ENCODE measurements at regions not wholly inside any gene's neighbourhood (a gene's known extent, or its start where the extent isn't known, plus 50 kb on each side); places are given as distances from the start of the nearest gene placed in this dataset.

DNA sequence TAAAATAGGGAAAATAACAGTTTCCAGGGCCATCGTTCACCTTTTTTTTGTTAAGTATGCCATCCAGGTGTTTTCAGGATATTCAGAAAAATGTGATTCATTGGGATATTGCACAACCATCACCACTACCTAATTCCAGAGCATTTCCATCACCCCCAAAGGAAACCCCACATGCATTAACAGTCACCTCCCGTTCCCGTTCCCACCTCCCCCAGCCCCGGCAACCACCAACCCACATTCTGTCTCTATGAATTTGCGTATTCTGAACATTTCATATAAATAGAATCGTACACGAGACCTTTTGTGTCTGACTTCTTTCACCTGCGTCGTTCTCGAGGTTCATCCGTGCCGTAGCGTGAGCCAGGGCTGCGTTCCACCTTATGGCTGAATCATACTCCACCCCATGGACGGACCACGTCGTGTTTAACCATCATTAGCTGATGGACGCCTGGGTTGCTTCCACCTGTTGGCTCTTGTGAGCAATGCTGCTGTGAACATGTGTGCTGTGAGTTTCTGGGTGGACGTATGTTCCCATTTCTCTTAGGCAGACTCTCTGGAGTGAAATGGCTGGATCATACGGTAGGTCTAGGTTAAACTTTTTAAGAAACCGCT is 51.0 kb upstream of the NCOR2 start:
- DNase-seq (ENCODE audit: low spot score): no peak
- TF ChIP-seq, protein P1, sequence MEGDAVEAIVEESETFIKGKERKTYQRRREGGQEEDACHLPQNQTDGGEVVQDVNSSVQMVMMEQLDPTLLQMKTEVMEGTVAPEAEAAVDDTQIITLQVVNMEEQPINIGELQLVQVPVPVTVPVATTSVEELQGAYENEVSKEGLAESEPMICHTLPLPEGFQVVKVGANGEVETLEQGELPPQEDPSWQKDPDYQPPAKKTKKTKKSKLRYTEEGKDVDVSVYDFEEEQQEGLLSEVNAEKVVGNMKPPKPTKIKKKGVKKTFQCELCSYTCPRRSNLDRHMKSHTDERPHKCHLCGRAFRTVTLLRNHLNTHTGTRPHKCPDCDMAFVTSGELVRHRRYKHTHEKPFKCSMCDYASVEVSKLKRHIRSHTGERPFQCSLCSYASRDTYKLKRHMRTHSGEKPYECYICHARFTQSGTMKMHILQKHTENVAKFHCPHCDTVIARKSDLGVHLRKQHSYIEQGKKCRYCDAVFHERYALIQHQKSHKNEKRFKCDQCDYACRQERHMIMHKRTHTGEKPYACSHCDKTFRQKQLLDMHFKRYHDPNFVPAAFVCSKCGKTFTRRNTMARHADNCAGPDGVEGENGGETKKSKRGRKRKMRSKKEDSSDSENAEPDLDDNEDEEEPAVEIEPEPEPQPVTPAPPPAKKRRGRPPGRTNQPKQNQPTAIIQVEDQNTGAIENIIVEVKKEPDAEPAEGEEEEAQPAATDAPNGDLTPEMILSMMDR (IDR thresholded peaks at IDR 0.05; ENCODE audit: extremely low read depth, insufficient read depth, missing control alignments): no peak
- in situ Hi-C loops (cut with MboI; ENCODE audit: low pct_unique_long_range_greater_than_20kb, low sequenced_read_pairs, unreplicated experiment): no loop called here

GRCh38 chr12:124617615-124618014 is 50.2 kb upstream of the NCOR2 start:
- TF ChIP-seq, protein P1 (IDR thresholded peaks at IDR 0.05; ENCODE audit: extremely low read depth, insufficient read depth, missing control alignments): no peak
- in situ Hi-C loops (cut with MboI; ENCODE audit: low pct_unique_long_range_greater_than_20kb, low sequenced_read_pairs, unreplicated experiment): no loop called here
- no peak for DNase-seq (ENCODE audit: low spot score)

All from GM13977 (cell line).